Liver (tissue), 8 donors: ENCODE measurements at regions not wholly inside any gene's neighbourhood (a gene's known extent, or its start where the extent isn't known, plus 50 kb on each side); places are given as distances from the start of the nearest gene placed in this dataset.

ENCODE experiments used
- DNase-seq: peaks from one replicate; pipeline ENCODE4 v3.0.0-alpha.2; 2017; ENCODE audit warnings: low spot score
- H3K27ac ChIP-seq, 2 donors: one replicate each; pipeline ENCODE4 v1.7.0; 2013; ENCODE audit warnings: inconsistent platforms in 2 of 2, low read length in 2 of 2, control low read depth in 1 of 2, low read depth in 1 of 2, mild to moderate bottlenecking in 1 of 2
- H3K27me3 ChIP-seq, 4 donors: one replicate each; pipeline versions ENCODE4 v1.6.1 to v1.7.0; 2013; ENCODE audit warnings: low read length in 3 of 4, inconsistent platforms in 1 of 4, mild to moderate bottlenecking in 1 of 4, moderate library complexity in 1 of 4; ENCODE audit not compliant: control insufficient read depth in 4 of 4, insufficient read depth in 4 of 4
- H3K36me3 ChIP-seq, 4 donors: one replicate each; pipeline versions ENCODE4 v1.6.1 to v1.7.0; 2013; ENCODE audit warnings: low read length in 3 of 4, mild to moderate bottlenecking in 3 of 4, low read depth in 1 of 4, moderate library complexity in 1 of 4; ENCODE audit not compliant: control insufficient read depth in 4 of 4, insufficient read depth in 3 of 4
- H3K4me1 ChIP-seq, 4 donors: one replicate each; pipeline versions ENCODE4 v1.6.1 to v1.7.0; 2013; ENCODE audit warnings: low read length in 3 of 4, mild to moderate bottlenecking in 3 of 4, moderate library complexity in 1 of 4; ENCODE audit not compliant: control insufficient read depth in 4 of 4, insufficient read depth in 4 of 4
- H3K4me3 ChIP-seq, 3 donors: one replicate each; pipeline versions ENCODE4 v1.6.1 to v1.7.0; 2013; ENCODE audit warnings: low read length in 3 of 3, control low read depth in 1 of 3, low read depth in 1 of 3, mild to moderate bottlenecking in 1 of 3
- H3K9ac ChIP-seq, 2 donors: one replicate each; pipeline ENCODE4 v1.7.0; 2013; ENCODE audit warnings: low read length in 2 of 2, mild to moderate bottlenecking in 2 of 2, moderate library complexity in 2 of 2, control low read depth in 1 of 2, low read depth in 1 of 2
- H3K9me3 ChIP-seq, 4 donors: one replicate each; pipeline versions ENCODE4 v1.6.1 to v1.7.0; 2013; ENCODE audit warnings: low read length in 3 of 4; ENCODE audit not compliant: control insufficient read depth in 4 of 4
- ATF3 ChIP-seq: IDR thresholded peaks from 2 replicates; pipeline ENCODE4 v1.6.1; 2016; ENCODE audit warnings: antibody characterized with exemption
- CTCF ChIP-seq: fragments of 150-350 bp; IDR thresholded peaks from 2 replicates; pipeline ENCODE4 v1.5.1; 2017; ENCODE audit warnings: improper control_type of control experiment, low read depth, low read length; ENCODE audit not compliant: missing input control
- EGR1 ChIP-seq, 2 donors: IDR thresholded peaks; 2 replicates each; pipeline ENCODE4 v1.6.1; 2016 to 2018; ENCODE audit warnings: antibody characterized with exemption in 2 of 2, low read depth in 2 of 2
- FOXA1 ChIP-seq: IDR thresholded peaks from 2 replicates; pipeline ENCODE4 v1.6.1; 2016; ENCODE audit warnings: antibody characterized with exemption
- FOXA2 ChIP-seq: IDR thresholded peaks from 2 replicates; pipeline ENCODE4 v1.6.1; 2016; ENCODE audit warnings: antibody characterized with exemption
- GABPA ChIP-seq, 2 donors: IDR thresholded peaks in 1 of 2; conservative IDR thresholded peaks in 1 of 2; 2 replicates each; pipeline ENCODE4 v1.6.1; 2016; ENCODE audit warnings: antibody characterized with exemption in 2 of 2, mild to moderate bottlenecking in 1 of 2, moderate library complexity in 1 of 2
- HNF4A ChIP-seq, 2 donors: conservative IDR thresholded peaks; 2 replicates each; pipeline ENCODE4 v1.6.1; 2016; ENCODE audit warnings: antibody characterized with exemption in 2 of 2, mild to moderate bottlenecking in 2 of 2
- HNF4G ChIP-seq: IDR thresholded peaks from 2 replicates; pipeline ENCODE4 v1.6.1; 2016; ENCODE audit warnings: antibody characterized with exemption
- JUND ChIP-seq, 2 donors: IDR thresholded peaks; 2 replicates each; pipeline ENCODE4 v1.6.1; 2016; ENCODE audit warnings: antibody characterized with exemption in 2 of 2
- MAX ChIP-seq: IDR thresholded peaks from 2 replicates; pipeline ENCODE4 v1.6.1; 2016; ENCODE audit warnings: antibody characterized with exemption
- NR2F2 ChIP-seq: IDR thresholded peaks from 2 replicates; pipeline ENCODE4 v1.6.1; 2016; ENCODE audit warnings: antibody characterized with exemption
- RAD21 ChIP-seq, 2 donors: IDR thresholded peaks; 2 replicates each; pipeline ENCODE4 v1.6.1; 2016; ENCODE audit warnings: antibody characterized with exemption in 2 of 2, mild to moderate bottlenecking in 2 of 2
- REST ChIP-seq: IDR thresholded peaks from 2 replicates; pipeline ENCODE4 v1.6.1; 2016; ENCODE audit warnings: antibody characterized with exemption, mild to moderate bottlenecking
- RXRA ChIP-seq, 2 donors: IDR thresholded peaks; 2 replicates each; pipeline ENCODE4 v1.6.1; 2017 to 2018; ENCODE audit warnings: antibody characterized with exemption in 2 of 2, mild to moderate bottlenecking in 1 of 2
- SP1 ChIP-seq: IDR thresholded peaks from 2 replicates; pipeline ENCODE4 v1.6.1; 2018; ENCODE audit warnings: antibody characterized with exemption, mild to moderate bottlenecking
- TAF1 ChIP-seq: conservative IDR thresholded peaks from 2 replicates; pipeline ENCODE4 v1.6.1; 2016; ENCODE audit warnings: antibody characterized with exemption, mild to moderate bottlenecking
- YY1 ChIP-seq: IDR thresholded peaks from 2 replicates; pipeline ENCODE4 v1.6.1; 2016; ENCODE audit warnings: antibody characterized with exemption, mild to moderate bottlenecking
- ZBTB33 ChIP-seq: IDR thresholded peaks from 2 replicates; pipeline ENCODE4 v1.6.1; 2016; ENCODE audit warnings: antibody characterized with exemption
- WGBS: extraction: QIAGEN DNeasy Blood & Tissue Kit; methylation state at CpG from one replicate; pipeline ENCODE4 v1.1.7; 2013; 5-methylcytosine and 5-hydroxymethylcytosine counted together
- donor health status: healthy.
- donor health status: healthy.
- donor health status: healthy.
- donor health status: healthy.
- donor health status: healthy.

GRCh38 chr21:41055266-41055665 lies 112.7 kb upstream of the BACE2 start:
- DNase-seq = no peak
- no peak overlapping the region for H3K27ac ChIP-seq
- no peak for TF ChIP-seq FOXA2
- TF ChIP-seq FOXA1 = no peak
- H3K9ac ChIP-seq = no peak overlapping the region
- H3K9me3 ChIP-seq = peaks cover 0 to 5% (median 2%) of the 10 kb centered on the region in 4 donors
- no peaks in the 10 kb centered on the region for H3K36me3 ChIP-seq
- no peaks in the 10 kb centered on the region for H3K4me1 ChIP-seq
- H3K4me3 ChIP-seq = no peak overlapping the region
- WGBS = 78% methylated on average over 8 of the region's 8 CpGs
- H3K27me3 ChIP-seq = peaks cover 0 to 14% (median under 1%) of the 10 kb centered on the region in 4 donors

GRCh38 chr21:41059871-41060270 lies 108.1 kb upstream of the BACE2 start:
- no peak overlapping the region for H3K27ac ChIP-seq
- no peaks in the 10 kb centered on the region for H3K36me3 ChIP-seq
- H3K4me1 ChIP-seq = no peaks in the 10 kb centered on the region
- no peak overlapping the region for H3K4me3 ChIP-seq
- H3K9ac ChIP-seq = no peak overlapping the region
- WGBS = 56% methylated on average over 6 of the region's 6 CpGs
- no peak for TF ChIP-seq RXRA (IDR thresholded peaks at IDR 0.05)
- TF ChIP-seq ATF3 = no peak
- TF ChIP-seq GABPA (IDR thresholded peaks at IDR 0.05 in 1 of 2, conservative IDR thresholded peaks at IDR 0.05 in 1 of 2) = no peak
- no peak for TF ChIP-seq TAF1
- no peak for TF ChIP-seq EGR1 (IDR thresholded peaks at IDR 0.05; ENCODE audit: low read depth in 2 of 2)
- TF ChIP-seq NR2F2 = no peak
- TF ChIP-seq ZBTB33 = no peak
- H3K27me3 ChIP-seq = peaks cover 0 to 3% (median 0%) of the 10 kb centered on the region in 4 donors
- H3K9me3 ChIP-seq = peaks cover 0 to 5% (median 2%) of the 10 kb centered on the region in 4 donors
- no peak for DNase-seq

- H3K27ac ChIP-seq = no peak overlapping the region
- 90% methylated on average over 7 of the region's 7 CpGs for whole genome bisulfite sequencing
- no peak for DNase-seq
- no peak overlapping the region for H3K4me3 ChIP-seq
- no peaks in the 10 kb centered on the region for H3K36me3 ChIP-seq
- TF ChIP-seq NR2F2 (no peak), SP1 (no peak), HNF4G (no peak), FOXA2 (no peak), TAF1 (no peak), RXRA (IDR thresholded peaks at IDR 0.05) (no peak), JUND (IDR thresholded peaks at IDR 0.05) (no peak), ATF3 (no peak), EGR1 (IDR thresholded peaks at IDR 0.05; ENCODE audit: low read depth in 2 of 2) (no peak), GABPA (IDR thresholded peaks at IDR 0.05 in 1 of 2, conservative IDR thresholded peaks at IDR 0.05 in 1 of 2) (no peak), YY1 (no peak), FOXA1 (no peak), REST (no peak), ZBTB33 (no peak), HNF4A (conservative IDR thresholded peaks at IDR 0.05) (no peak), CTCF (no peak), RAD21 (IDR thresholded peaks at IDR 0.05) (no peak), MAX (no peak)
- H3K4me1 ChIP-seq = no peaks in the 10 kb centered on the region
- H3K27me3 ChIP-seq = peaks cover 0 to 3% (median 0%) of the 10 kb centered on the region in 4 donors
- H3K9me3 ChIP-seq = peaks cover 0 to 5% (median 2%) of the 10 kb centered on the region in 4 donors
- H3K9ac ChIP-seq = no peak overlapping the region
Measured at GRCh38 chr21:41061701-41062100, 106.3 kb upstream of the BACE2 start.
